Keratinocyte (primary cell): ENCODE measurements at regions not wholly inside any gene's neighbourhood (a gene's known extent, or its start where the extent isn't known, plus 50 kb on each side); places are given as distances from the start of the nearest gene placed in this dataset.

Source experiments
- EZH2 ChIP-seq: IDR thresholded peaks from one replicate; pipeline ENCODE4 v1.6.1; 2012; ENCODE audit warnings: inconsistent platforms, mild to moderate bottlenecking, low read length, moderate library complexity
- TF ChIP-seq, protein P1 (sequence below), 3 experiments: IDR thresholded peaks in 1 of 3; conservative IDR thresholded peaks in 1 of 3; optimal IDR thresholded peaks in 1 of 3; 2 replicates in 2 of 3; 3 replicates in 1 of 3; pipeline versions ENCODE3 to v1.5.1; 2011; ENCODE audit warnings: low read length in 3 of 3, mild to moderate bottlenecking in 3 of 3, moderate library complexity in 2 of 3, control low read depth in 1 of 3, inconsistent platforms in 1 of 3; ENCODE audit not compliant: insufficient read depth in 2 of 3; ENCODE audit errors: extremely low read depth in 1 of 3

DNA sequence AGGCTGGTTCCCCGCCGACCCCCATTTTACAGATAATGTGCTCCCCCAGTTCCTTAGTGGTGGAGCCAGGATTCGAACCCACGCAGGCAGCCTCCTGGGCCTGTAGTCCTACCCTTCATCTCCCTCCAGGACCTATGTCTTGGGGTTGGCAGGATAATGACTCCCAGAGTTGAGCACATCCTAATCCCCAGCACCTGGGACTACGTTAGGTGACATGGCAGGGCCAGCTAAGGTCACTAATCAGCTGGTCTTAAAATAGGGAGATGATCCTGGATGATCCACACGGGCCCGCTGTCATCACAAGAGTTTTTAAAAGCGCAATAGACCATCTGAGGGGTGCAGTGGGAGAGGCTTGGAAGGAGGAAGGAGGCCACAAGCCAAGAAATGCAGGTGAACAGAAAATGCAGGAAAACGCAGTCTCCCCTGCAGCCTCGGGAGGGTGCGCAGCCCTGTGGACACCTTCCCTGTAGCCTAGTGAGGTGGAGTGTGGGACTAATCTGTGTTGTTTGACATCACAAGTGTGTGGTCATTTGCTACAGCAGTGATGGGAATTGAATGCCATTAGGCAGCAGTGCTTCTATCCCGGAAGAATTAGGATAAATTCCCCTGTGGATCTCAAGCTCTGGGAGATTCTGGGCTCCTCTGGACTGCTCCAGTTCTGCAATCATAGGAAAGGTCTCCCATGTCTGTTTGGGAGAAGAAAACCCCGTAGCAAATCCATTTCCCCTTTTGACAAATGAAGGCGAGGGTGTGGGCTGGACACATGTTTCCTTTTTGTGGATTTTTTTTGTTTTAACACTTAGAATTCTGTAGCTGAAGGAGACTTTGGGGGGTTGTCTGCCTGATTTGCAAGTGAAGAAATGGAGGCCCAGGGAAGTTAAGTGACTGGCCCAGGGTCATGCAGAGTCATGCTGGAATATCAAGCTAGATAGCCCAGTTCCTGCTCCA, 297.7 kb downstream of the SEC14L1 start:
- TF ChIP-seq, protein P1, sequence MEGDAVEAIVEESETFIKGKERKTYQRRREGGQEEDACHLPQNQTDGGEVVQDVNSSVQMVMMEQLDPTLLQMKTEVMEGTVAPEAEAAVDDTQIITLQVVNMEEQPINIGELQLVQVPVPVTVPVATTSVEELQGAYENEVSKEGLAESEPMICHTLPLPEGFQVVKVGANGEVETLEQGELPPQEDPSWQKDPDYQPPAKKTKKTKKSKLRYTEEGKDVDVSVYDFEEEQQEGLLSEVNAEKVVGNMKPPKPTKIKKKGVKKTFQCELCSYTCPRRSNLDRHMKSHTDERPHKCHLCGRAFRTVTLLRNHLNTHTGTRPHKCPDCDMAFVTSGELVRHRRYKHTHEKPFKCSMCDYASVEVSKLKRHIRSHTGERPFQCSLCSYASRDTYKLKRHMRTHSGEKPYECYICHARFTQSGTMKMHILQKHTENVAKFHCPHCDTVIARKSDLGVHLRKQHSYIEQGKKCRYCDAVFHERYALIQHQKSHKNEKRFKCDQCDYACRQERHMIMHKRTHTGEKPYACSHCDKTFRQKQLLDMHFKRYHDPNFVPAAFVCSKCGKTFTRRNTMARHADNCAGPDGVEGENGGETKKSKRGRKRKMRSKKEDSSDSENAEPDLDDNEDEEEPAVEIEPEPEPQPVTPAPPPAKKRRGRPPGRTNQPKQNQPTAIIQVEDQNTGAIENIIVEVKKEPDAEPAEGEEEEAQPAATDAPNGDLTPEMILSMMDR (optimal IDR thresholded peaks at IDR 0.05 in 1 of 3, IDR thresholded peaks at IDR 0.05 in 1 of 3, conservative IDR thresholded peaks at IDR 0.05 in 1 of 3; ENCODE audit: extremely low read depth in 1 of 3, insufficient read depth in 2 of 3, low read length in 3 of 3), result no peak
- TF ChIP-seq EZH2, result no peak
